ENCODE measurements at regions not wholly inside any gene's neighbourhood (a gene's known extent, or its start where the extent isn't known, plus 50 kb on each side); places are given as distances from the start of the nearest gene placed in this dataset.

- no peak overlapping the region for H2AFZ ChIP-seq (ENCODE audit: control insufficient read depth, low read length)
- H3K4me1 ChIP-seq (ENCODE audit: control insufficient read depth, extremely low read depth, insufficient read depth, low read length) = no peaks in the 10 kb centered on the region
- no peaks in the 10 kb centered on the region for H4K20me1 ChIP-seq (ENCODE audit: control insufficient read depth, extremely low read depth, insufficient read depth, low read length)
- H3K9me3 ChIP-seq (ENCODE audit: control insufficient read depth, low read depth, low read length) = no peaks in the 10 kb centered on the region
- no peaks in the 10 kb centered on the region for H3K36me3 ChIP-seq (ENCODE audit: control insufficient read depth in 2 of 2, extremely low read depth in 1 of 2, insufficient read depth in 2 of 2, low read length in 2 of 2)
- DNase-seq (ENCODE audit: low read depth, low spot score) (no peak), FAIRE-seq (no peak)
- no peaks in the 10 kb centered on the region for H3K9me1 ChIP-seq (ENCODE audit: control insufficient read depth, extremely low read depth, insufficient read depth, low read length)
- no peak overlapping the region for H3K4me3 ChIP-seq (ENCODE audit: control insufficient read depth in 2 of 3, extremely low read depth in 1 of 3, insufficient read depth in 2 of 3, low read depth in 1 of 3, low read length in 3 of 3)
- TF ChIP-seq CTCF (optimal IDR thresholded peaks at IDR 0.05 in 1 of 3, IDR thresholded peaks at IDR 0.05 in 1 of 3, conservative IDR thresholded peaks at IDR 0.05 in 1 of 3; ENCODE audit: extremely low read depth in 1 of 3, insufficient read depth in 2 of 3, low read length in 3 of 3) = no peak
- TF ChIP-seq EZH2 (IDR thresholded peaks at IDR 0.05; ENCODE audit: low read length) = no peak
- no peaks in the 10 kb centered on the region for H3K27me3 ChIP-seq (ENCODE audit: control insufficient read depth, extremely low read depth, insufficient read depth, low read length)
- H3K27ac ChIP-seq (ENCODE audit: control insufficient read depth, insufficient read depth, low read length) = no peak overlapping the region
- dilution Hi-C loops (cut with MboI; ENCODE audit: extremely low pct_ligation_motif_present, low sequenced_read_pairs) = no loop called here
- no peak overlapping the region for H3K4me2 ChIP-seq (ENCODE audit: control insufficient read depth, extremely low read depth, insufficient read depth, low read depth, low read length)
- H3K79me2 ChIP-seq (ENCODE audit: control insufficient read depth, insufficient read depth, low read length) = no peaks in the 10 kb centered on the region
- no peak overlapping the region for H3K9ac ChIP-seq (ENCODE audit: control insufficient read depth, extremely low read depth, insufficient read depth, low read length)
Measured at GRCh38 chr3:174633342-174633741, 225.8 kb upstream of the NAALADL2 start.

GRCh38 chr3:174636451-174636850, 222.7 kb upstream of the NAALADL2 start:
- no peaks in the 10 kb centered on the region for H3K79me2 ChIP-seq (ENCODE audit: control insufficient read depth, insufficient read depth, low read length)
- no peak for TF ChIP-seq CTCF (optimal IDR thresholded peaks at IDR 0.05 in 1 of 3, IDR thresholded peaks at IDR 0.05 in 1 of 3, conservative IDR thresholded peaks at IDR 0.05 in 1 of 3; ENCODE audit: extremely low read depth in 1 of 3, insufficient read depth in 2 of 3, low read length in 3 of 3)
- no peak for TF ChIP-seq EZH2 (IDR thresholded peaks at IDR 0.05; ENCODE audit: low read length)
- no peak overlapping the region for H3K4me2 ChIP-seq (ENCODE audit: control insufficient read depth, extremely low read depth, insufficient read depth, low read depth, low read length)
- FAIRE-seq = no peak
- no peak overlapping the region for H3K9ac ChIP-seq (ENCODE audit: control insufficient read depth, extremely low read depth, insufficient read depth, low read length)
- no peak for DNase-seq (ENCODE audit: low read depth, low spot score)
- no peaks in the 10 kb centered on the region for H3K9me1 ChIP-seq (ENCODE audit: control insufficient read depth, extremely low read depth, insufficient read depth, low read length)
- H3K4me1 ChIP-seq (ENCODE audit: control insufficient read depth, extremely low read depth, insufficient read depth, low read length) = no peaks in the 10 kb centered on the region
- dilution Hi-C loops (cut with MboI; ENCODE audit: extremely low pct_ligation_motif_present, low sequenced_read_pairs) = no loop called here
- no peaks in the 10 kb centered on the region for H3K9me3 ChIP-seq (ENCODE audit: control insufficient read depth, low read depth, low read length)
- H3K4me3 ChIP-seq (ENCODE audit: control insufficient read depth in 2 of 3, extremely low read depth in 1 of 3, insufficient read depth in 2 of 3, low read depth in 1 of 3, low read length in 3 of 3) = no peak overlapping the region
- H4K20me1 ChIP-seq (ENCODE audit: control insufficient read depth, extremely low read depth, insufficient read depth, low read length) = no peaks in the 10 kb centered on the region
- H2AFZ ChIP-seq (ENCODE audit: control insufficient read depth, low read length) = no peak overlapping the region
- no peak overlapping the region for H3K27ac ChIP-seq (ENCODE audit: control insufficient read depth, insufficient read depth, low read length)
- no peaks in the 10 kb centered on the region for H3K36me3 ChIP-seq (ENCODE audit: control insufficient read depth in 2 of 2, extremely low read depth in 1 of 2, insufficient read depth in 2 of 2, low read length in 2 of 2)
- H3K27me3 ChIP-seq (ENCODE audit: control insufficient read depth, extremely low read depth, insufficient read depth, low read length) = no peaks in the 10 kb centered on the region

Data from keratinocyte (primary cell).